ENCODE measurements at regions not wholly inside any gene's neighbourhood (a gene's known extent, or its start where the extent isn't known, plus 50 kb on each side); places are given as distances from the start of the nearest gene placed in this dataset.

DNA sequence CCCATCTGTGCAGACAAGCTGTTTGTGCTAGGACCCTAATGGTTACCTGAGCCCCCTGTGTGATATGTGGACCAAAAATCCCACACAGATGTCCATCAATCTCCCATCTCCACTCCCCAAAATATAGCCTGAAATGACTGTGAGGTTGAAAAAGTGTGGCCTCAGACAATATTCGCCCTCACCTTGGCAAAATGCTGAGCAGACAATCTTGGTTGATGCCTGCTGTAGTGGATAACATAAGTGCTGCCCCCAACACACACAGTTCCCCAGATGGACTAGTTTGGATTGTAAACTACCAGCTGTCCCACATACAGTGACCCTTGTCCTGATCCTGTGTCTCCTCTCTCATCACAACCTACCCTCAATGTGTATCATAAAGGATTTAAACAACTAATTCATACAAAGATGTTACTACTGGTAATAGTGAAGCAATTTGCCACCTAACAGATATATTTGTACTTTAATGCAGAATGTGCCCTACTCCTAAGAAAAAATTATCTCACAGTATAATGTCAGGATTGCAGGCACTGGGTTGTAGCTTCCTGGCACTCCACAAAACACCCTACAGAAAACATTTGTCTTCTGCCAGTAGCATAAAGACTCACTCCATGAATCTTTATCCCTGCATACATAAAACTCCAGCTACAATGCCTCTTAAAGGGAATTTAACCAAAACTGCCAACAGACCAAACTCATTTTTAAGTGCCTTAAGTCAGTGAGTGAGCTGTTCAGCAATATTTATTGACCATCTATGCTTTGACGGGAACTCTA, 161.6 kb downstream of the FBXO15 start:
- Histone ChIP-seq H3K36me3 (ENCODE audit: control insufficient read depth in 1 of 2, insufficient read depth in 2 of 2, low read length in 2 of 2) (no peaks in the 10 kb centered on the region), H3K9me3 (ENCODE audit: control insufficient read depth in 1 of 2, low read length in 2 of 2) (no peaks in the 10 kb centered on the region), H3K27ac (ENCODE audit: low read length) (no peak overlapping the region), H3K4me1 (ENCODE audit: control insufficient read depth in 1 of 2, insufficient read depth in 2 of 2, low read length in 2 of 2) (no peaks in the 10 kb centered on the region), H3K4me3 (ENCODE audit: low read depth in 1 of 2, low read length in 2 of 2) (no peak overlapping the region), H3K27me3 (ENCODE audit: low read depth, low read length) (no peaks in the 10 kb centered on the region)

- Histone ChIP-seq H3K27me3 (ENCODE audit: low read depth, low read length) (no peaks in the 10 kb centered on the region), H3K36me3 (ENCODE audit: control insufficient read depth in 1 of 2, insufficient read depth in 2 of 2, low read length in 2 of 2) (no peaks in the 10 kb centered on the region), H3K4me1 (ENCODE audit: control insufficient read depth in 1 of 2, insufficient read depth in 2 of 2, low read length in 2 of 2) (no peaks in the 10 kb centered on the region), H3K27ac (ENCODE audit: low read length) (no peak overlapping the region), H3K4me3 (ENCODE audit: low read depth in 1 of 2, low read length in 2 of 2) (no peak overlapping the region), H3K9me3 (ENCODE audit: control insufficient read depth in 1 of 2, low read length in 2 of 2) (no peaks in the 10 kb centered on the region)
Measured at GRCh38 chr18:73983970-73984369, 163.7 kb downstream of the FBXO15 start.

GRCh38 chr18:73983496-73983895, 164.1 kb downstream of the FBXO15 start:
- Histone ChIP-seq H3K4me3 (ENCODE audit: low read depth in 1 of 2, low read length in 2 of 2) (no peak overlapping the region), H3K9me3 (ENCODE audit: control insufficient read depth in 1 of 2, low read length in 2 of 2) (no peaks in the 10 kb centered on the region), H3K4me1 (ENCODE audit: control insufficient read depth in 1 of 2, insufficient read depth in 2 of 2, low read length in 2 of 2) (no peaks in the 10 kb centered on the region), H3K36me3 (ENCODE audit: control insufficient read depth in 1 of 2, insufficient read depth in 2 of 2, low read length in 2 of 2) (no peaks in the 10 kb centered on the region), H3K27ac (ENCODE audit: low read length) (no peak overlapping the region), H3K27me3 (ENCODE audit: low read depth, low read length) (no peaks in the 10 kb centered on the region)

DNA sequence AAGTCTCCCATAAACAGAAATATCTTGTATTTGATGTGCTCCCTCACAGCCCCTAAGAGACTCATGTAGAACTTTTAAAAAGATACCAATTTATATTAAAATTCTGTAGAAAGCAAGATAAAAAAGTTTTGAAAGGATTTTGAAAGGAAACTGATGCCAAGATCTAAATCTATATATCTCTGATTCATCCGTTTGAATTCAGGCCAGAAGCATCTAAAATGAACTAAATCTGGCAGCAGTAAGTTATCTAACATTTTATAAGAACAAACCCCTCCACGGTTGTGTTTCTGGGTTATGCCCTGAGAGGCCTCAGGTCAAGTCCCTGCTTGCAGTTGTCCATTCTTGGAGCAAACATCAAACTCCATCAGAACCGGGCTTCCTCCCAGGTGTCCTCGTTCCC, 165.8 kb downstream of the FBXO15 start:
- H3K4me3 ChIP-seq (ENCODE audit: low read depth in 1 of 2, low read length in 2 of 2): no peak overlapping the region
- no peaks in the 10 kb centered on the region for H3K4me1 ChIP-seq (ENCODE audit: control insufficient read depth in 1 of 2, insufficient read depth in 2 of 2, low read length in 2 of 2)
- H3K27me3 ChIP-seq (ENCODE audit: low read depth, low read length): no peaks in the 10 kb centered on the region
- no peak overlapping the region for H3K27ac ChIP-seq (ENCODE audit: low read length)
- no peaks in the 10 kb centered on the region for H3K36me3 ChIP-seq (ENCODE audit: control insufficient read depth in 1 of 2, insufficient read depth in 2 of 2, low read length in 2 of 2)
- no peaks in the 10 kb centered on the region for H3K9me3 ChIP-seq (ENCODE audit: control insufficient read depth in 1 of 2, low read length in 2 of 2)

GRCh38 chr18:73980289-73980979, 167.2 kb downstream of the FBXO15 start:
- no peaks in the 10 kb centered on the region for H3K27me3 ChIP-seq (ENCODE audit: low read depth, low read length)
- H3K4me3 ChIP-seq (ENCODE audit: low read depth in 1 of 2, low read length in 2 of 2): no peak overlapping the region
- H3K9me3 ChIP-seq (ENCODE audit: control insufficient read depth in 1 of 2, low read length in 2 of 2): no peaks in the 10 kb centered on the region
- H3K4me1 ChIP-seq (ENCODE audit: control insufficient read depth in 1 of 2, insufficient read depth in 2 of 2, low read length in 2 of 2): no peaks in the 10 kb centered on the region
- no peaks in the 10 kb centered on the region for H3K36me3 ChIP-seq (ENCODE audit: control insufficient read depth in 1 of 2, insufficient read depth in 2 of 2, low read length in 2 of 2)
- H3K27ac ChIP-seq (ENCODE audit: low read length): no peak overlapping the region

DNA sequence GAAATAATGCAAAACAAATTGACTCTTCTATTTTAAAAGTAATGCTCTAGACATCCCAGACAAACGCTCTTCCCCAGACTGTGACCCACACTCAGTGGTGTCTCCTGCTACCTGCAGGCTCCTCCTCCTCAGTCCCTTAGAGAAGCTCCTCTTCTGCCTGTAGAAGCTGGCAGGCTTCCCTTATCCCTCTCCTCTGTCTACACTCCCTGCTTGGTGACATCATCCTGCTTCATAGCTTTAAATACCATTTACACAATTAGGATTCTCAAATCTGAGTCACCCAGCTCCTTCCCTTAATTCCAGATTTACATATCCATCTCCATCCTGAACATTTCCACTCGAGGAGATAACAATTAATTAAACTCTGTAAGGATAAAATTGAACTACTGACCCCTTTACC, 167.9 kb downstream of the FBXO15 start:
- no peak overlapping the region for H3K4me3 ChIP-seq (ENCODE audit: low read depth in 1 of 2, low read length in 2 of 2)
- no peak overlapping the region for H3K27ac ChIP-seq (ENCODE audit: low read length)
- no peaks in the 10 kb centered on the region for H3K9me3 ChIP-seq (ENCODE audit: control insufficient read depth in 1 of 2, low read length in 2 of 2)
- H3K27me3 ChIP-seq (ENCODE audit: low read depth, low read length): no peaks in the 10 kb centered on the region
- H3K36me3 ChIP-seq (ENCODE audit: control insufficient read depth in 1 of 2, insufficient read depth in 2 of 2, low read length in 2 of 2): no peaks in the 10 kb centered on the region
- no peaks in the 10 kb centered on the region for H3K4me1 ChIP-seq (ENCODE audit: control insufficient read depth in 1 of 2, insufficient read depth in 2 of 2, low read length in 2 of 2)

DNA sequence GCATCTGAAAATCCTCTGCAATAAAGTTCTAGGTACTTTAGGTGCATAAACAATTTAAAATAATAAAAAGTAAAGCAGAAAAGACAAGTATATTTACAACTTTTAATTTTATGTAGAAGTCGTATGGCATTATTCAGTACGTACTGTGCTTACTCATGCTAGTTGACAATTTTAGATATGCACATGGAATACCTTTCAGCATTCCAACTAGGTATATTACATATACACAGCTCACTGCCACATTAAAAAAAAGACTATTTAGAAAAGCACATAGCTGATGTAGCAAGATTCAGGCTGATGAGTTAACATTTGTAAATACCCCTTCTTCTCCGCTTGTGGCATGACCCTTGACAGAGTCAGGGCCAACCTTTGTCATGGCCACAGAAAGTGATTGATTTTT, 171.2 kb downstream of the FBXO15 start:
- H3K27ac ChIP-seq (ENCODE audit: low read length): no peak overlapping the region
- no peaks in the 10 kb centered on the region for H3K36me3 ChIP-seq (ENCODE audit: control insufficient read depth in 1 of 2, insufficient read depth in 2 of 2, low read length in 2 of 2)
- H3K4me3 ChIP-seq (ENCODE audit: low read depth in 1 of 2, low read length in 2 of 2): no peak overlapping the region
- no peaks in the 10 kb centered on the region for H3K9me3 ChIP-seq (ENCODE audit: control insufficient read depth in 1 of 2, low read length in 2 of 2)
- no peaks in the 10 kb centered on the region for H3K4me1 ChIP-seq (ENCODE audit: control insufficient read depth in 1 of 2, insufficient read depth in 2 of 2, low read length in 2 of 2)
- no peaks in the 10 kb centered on the region for H3K27me3 ChIP-seq (ENCODE audit: low read depth, low read length)

DNA sequence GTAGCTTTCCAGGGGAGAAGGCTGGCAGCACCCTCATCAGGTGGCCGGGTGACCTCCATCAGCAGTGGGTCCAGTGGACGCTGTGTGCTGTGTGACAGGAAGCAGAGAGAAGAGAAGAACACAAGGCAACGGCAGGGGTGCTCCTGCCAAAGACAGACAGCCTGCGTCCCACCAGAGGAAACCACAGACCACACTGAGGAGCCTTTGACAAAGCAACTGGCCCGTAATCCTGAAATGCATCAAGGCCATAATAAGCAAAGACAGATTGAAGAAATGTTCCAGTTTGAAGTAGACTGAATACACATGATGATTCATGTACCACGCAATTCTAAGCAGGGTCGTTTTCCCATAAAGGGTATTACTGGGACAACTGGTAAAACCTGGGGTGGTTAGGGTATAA, 172.4 kb downstream of the FBXO15 start:
- H3K9me3 ChIP-seq (ENCODE audit: control insufficient read depth in 1 of 2, low read length in 2 of 2): no peaks in the 10 kb centered on the region

GRCh38 chr18:73973972-73974371, 173.7 kb downstream of the FBXO15 start:
- Histone ChIP-seq H3K27me3 (ENCODE audit: low read depth, low read length) (no peaks in the 10 kb centered on the region), H3K9me3 (ENCODE audit: control insufficient read depth in 1 of 2, low read length in 2 of 2) (no peaks in the 10 kb centered on the region), H3K27ac (ENCODE audit: low read length) (no peak overlapping the region), H3K4me1 (ENCODE audit: control insufficient read depth in 1 of 2, insufficient read depth in 2 of 2, low read length in 2 of 2) (no peaks in the 10 kb centered on the region), H3K36me3 (ENCODE audit: control insufficient read depth in 1 of 2, insufficient read depth in 2 of 2, low read length in 2 of 2) (no peaks in the 10 kb centered on the region), H3K4me3 (ENCODE audit: low read depth in 1 of 2, low read length in 2 of 2) (no peak overlapping the region)

More for the DNA sequence above, 172.4 kb downstream of the FBXO15 start:
- Histone ChIP-seq H3K27me3 (ENCODE audit: low read depth, low read length) (no peaks in the 10 kb centered on the region), H3K27ac (ENCODE audit: low read length) (no peak overlapping the region), H3K4me3 (ENCODE audit: low read depth in 1 of 2, low read length in 2 of 2) (no peak overlapping the region), H3K36me3 (ENCODE audit: control insufficient read depth in 1 of 2, insufficient read depth in 2 of 2, low read length in 2 of 2) (no peaks in the 10 kb centered on the region), H3K4me1 (ENCODE audit: control insufficient read depth in 1 of 2, insufficient read depth in 2 of 2, low read length in 2 of 2) (no peaks in the 10 kb centered on the region)

DNA sequence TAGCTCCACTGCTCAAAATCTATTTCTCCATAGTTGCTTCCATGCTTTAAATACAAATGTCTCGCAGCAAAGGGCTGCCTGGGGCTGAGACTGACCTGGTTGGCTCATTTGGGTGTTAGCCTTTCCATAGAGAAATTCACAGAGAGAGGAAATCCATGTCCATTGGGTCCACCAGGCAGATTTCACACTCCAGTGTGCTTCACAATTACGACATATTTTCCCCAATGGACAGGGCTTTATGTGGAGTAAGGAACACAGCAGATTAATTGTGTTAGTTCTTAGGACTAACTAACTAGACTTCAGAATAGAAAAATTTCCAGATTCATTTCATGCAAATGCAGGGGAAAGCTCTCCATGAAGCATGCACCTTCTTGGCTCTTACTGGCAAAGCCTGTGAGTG, 180.7 kb downstream of the FBXO15 start:
- no peaks in the 10 kb centered on the region for H3K36me3 ChIP-seq (ENCODE audit: control insufficient read depth in 1 of 2, insufficient read depth in 2 of 2, low read length in 2 of 2)
- H3K4me1 ChIP-seq (ENCODE audit: control insufficient read depth in 1 of 2, insufficient read depth in 2 of 2, low read length in 2 of 2): no peaks in the 10 kb centered on the region
- no peak overlapping the region for H3K4me3 ChIP-seq (ENCODE audit: low read depth in 1 of 2, low read length in 2 of 2)
- no peaks in the 10 kb centered on the region for H3K27me3 ChIP-seq (ENCODE audit: low read depth, low read length)
- H3K27ac ChIP-seq (ENCODE audit: low read length): no peak overlapping the region
- H3K9me3 ChIP-seq (ENCODE audit: control insufficient read depth in 1 of 2, low read length in 2 of 2): no peaks in the 10 kb centered on the region

- Histone ChIP-seq H3K4me1 (ENCODE audit: control insufficient read depth in 1 of 2, insufficient read depth in 2 of 2, low read length in 2 of 2) (no peaks in the 10 kb centered on the region), H3K27me3 (ENCODE audit: low read depth, low read length) (no peaks in the 10 kb centered on the region), H3K27ac (ENCODE audit: low read length) (no peak overlapping the region), H3K36me3 (ENCODE audit: control insufficient read depth in 1 of 2, insufficient read depth in 2 of 2, low read length in 2 of 2) (no peaks in the 10 kb centered on the region), H3K4me3 (ENCODE audit: low read depth in 1 of 2, low read length in 2 of 2) (no peak overlapping the region), H3K9me3 (ENCODE audit: control insufficient read depth in 1 of 2, low read length in 2 of 2) (no peaks in the 10 kb centered on the region)
Measured at GRCh38 chr18:73962256-73962655, 185.4 kb downstream of the FBXO15 start.

DNA sequence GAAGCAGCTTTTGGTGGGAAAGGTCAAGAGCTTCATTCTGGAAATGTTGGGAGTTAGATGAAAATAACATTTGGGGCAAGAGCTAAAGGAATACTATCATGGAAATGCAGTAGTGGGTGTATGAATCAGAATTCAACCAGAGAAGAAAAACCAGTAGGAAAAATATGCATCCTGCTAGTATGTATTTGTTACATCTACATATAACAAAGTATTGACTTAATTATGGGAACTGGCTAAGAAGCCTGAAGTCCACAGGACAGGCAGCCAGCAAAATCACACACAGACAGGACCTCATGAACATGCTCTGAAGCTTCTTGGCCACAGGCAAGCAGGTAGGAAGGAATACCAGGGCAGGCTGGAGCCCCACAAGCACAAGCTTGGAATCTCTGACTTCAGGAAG, 185.8 kb downstream of the FBXO15 start:
- Histone ChIP-seq H3K4me3 (ENCODE audit: low read depth in 1 of 2, low read length in 2 of 2) (no peak overlapping the region), H3K27me3 (ENCODE audit: low read depth, low read length) (no peaks in the 10 kb centered on the region), H3K4me1 (ENCODE audit: control insufficient read depth in 1 of 2, insufficient read depth in 2 of 2, low read length in 2 of 2) (no peaks in the 10 kb centered on the region), H3K36me3 (ENCODE audit: control insufficient read depth in 1 of 2, insufficient read depth in 2 of 2, low read length in 2 of 2) (no peaks in the 10 kb centered on the region), H3K27ac (ENCODE audit: low read length) (no peak overlapping the region), H3K9me3 (ENCODE audit: control insufficient read depth in 1 of 2, low read length in 2 of 2) (no peaks in the 10 kb centered on the region)
